ENCODE measurements at regions not wholly inside any gene's neighbourhood (a gene's known extent, or its start where the extent isn't known, plus 50 kb on each side); places are given as distances from the start of the nearest gene placed in this dataset.
"Not testable (repeated sequence)": the region's sequence is repeated elsewhere in the genome, so short reads cannot be mapped to it uniquely, and the experiment has no call there.

DNA sequence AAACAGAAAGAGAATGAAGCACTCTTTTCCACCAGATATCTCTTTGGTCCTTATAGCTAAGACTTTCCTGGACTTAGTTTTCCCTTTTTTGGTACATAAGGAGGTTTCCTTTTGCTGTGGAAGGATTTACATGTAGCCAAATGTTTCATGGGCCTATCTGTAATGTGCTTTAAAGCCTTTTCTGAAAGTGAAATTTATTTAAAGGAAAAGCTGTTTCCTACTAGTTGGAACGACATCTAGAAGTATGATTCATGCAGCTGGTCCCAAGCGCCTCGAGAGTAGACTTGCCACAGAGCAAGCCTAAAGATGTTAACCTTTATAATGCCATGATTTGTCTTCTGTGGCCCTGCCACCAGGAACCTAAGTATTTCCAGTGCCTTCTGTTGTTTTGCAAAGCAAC is 390.3 kb downstream of the DLEU7 start:
- no peak for DNase-seq (ENCODE audit: low read depth)

DNA sequence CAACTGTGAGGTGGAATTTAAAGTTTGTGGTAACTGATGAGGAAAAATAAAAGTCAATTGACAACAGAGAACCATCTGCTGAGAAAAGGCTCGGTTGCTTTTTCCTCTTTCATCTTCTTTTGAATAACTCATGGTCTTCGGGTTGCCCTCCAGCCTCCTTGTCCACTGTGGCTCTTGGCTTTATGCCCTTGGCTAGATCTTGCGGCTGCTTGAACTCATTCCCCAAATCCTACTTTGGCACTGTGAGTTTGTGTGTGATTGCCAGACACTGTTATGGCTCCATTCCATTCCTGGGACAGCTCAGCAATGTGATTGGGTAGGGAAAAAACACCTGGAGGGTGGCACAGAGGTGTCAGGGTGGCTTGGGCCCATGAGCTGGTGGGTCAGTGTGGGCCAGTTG is 387.4 kb downstream of the DLEU7 start:
- no peak for DNase-seq (ENCODE audit: low read depth)

DNA sequence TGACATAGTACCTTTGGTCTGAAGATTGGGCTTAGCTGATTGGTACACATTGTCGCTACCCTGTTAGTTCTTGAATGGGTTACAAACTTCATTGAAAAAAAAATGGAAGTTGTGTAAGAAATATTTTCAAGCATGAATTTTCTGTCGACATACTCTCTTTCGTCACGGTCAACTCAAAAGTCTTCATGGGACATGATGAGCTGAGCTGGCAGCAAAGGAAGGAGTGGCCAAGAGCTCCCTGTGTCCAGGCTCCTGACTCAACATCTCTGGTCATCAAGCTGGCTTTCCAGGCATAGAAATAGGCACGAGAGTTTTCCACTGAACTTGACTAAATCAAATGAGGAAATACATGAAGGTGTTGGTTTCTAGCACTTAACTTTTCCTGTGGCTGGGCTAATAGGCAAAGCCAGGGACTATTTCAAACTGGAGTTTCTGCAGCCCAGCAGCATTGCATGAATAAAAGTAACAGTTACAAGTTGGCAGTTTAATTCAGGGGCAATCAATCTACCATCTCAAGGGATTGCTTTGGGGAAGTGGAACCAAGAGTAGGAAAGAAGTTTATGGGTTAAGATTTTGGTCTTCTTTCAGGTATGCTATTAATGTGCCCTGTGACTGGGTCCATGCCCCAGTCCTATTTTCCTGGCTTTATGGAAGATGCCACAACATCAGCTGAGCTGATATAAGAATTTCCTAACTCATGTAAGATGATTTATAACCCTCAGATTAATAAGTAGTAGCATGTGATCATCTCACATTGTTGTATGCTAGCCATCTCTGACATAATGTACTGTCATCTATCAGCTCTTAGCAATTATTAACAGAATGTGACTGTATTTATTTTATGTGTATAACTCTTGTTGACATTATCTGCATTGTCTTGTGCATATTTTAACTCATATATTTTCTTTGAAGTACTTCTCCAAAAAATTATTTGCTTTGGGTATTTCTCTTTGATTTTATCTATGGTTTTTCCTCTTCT is 385.8 kb downstream of the DLEU7 start:
- no peak for DNase-seq (ENCODE audit: low read depth)

DNA sequence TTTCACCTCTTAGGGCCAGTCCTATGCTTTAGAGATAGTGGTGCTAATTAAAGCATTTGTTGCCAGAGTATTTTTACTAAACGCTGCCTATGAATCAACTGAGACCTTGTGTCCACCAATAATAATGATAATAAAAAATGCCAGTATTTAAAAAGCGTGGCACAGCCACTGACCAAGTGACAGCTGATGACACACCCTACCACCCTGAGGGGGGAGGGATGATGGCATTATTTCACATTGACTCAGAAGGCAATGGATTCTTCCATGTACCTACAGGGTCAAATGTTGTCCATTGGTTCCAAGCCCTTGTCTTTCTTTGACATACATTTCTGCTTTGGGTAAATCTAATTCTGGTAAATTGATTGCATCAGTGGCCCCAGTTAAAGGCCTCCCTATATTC is 384.4 kb downstream of the DLEU7 start:
- DNase-seq (ENCODE audit: low read depth), result no peak

DNA sequence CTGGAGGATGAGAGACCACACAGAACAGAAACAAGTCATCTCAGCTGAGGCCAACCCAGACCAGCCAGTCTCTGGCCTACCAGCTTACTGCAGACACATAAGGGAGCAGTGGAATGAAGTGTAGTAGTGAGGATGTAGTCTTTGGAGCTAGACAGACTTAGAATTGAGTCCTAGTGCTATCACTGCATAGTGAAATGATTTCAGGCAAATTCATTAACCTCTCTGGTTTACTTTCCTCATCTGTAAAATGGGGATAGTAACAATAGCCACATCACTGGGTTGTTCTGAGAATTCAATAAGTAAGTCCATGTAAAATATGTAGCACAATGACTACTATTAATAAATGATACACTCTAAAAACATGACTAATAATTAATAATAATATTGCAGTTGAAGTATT is 383.8 kb downstream of the DLEU7 start:
- no peak for DNase-seq (ENCODE audit: low read depth)

DNA sequence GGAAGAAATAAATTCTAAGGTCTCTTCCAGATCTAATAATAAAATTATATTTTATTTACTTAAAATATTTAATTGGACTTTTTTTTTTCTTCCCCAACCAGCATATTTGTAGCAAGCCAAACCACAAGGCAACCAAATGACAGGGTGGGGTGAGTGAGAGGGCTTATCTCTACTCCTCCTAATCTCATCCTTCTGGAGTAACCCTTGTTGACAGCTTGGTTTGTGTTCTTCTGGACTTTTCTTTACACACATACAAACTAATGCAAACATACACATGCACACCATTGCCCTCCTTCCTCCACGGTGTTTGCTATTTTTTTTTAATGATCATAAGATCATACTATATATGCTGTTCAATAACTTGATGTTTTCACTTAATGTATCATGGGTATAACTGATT is 383.1 kb downstream of the DLEU7 start:
- DNase-seq (ENCODE audit: low read depth), result no peak

DNA sequence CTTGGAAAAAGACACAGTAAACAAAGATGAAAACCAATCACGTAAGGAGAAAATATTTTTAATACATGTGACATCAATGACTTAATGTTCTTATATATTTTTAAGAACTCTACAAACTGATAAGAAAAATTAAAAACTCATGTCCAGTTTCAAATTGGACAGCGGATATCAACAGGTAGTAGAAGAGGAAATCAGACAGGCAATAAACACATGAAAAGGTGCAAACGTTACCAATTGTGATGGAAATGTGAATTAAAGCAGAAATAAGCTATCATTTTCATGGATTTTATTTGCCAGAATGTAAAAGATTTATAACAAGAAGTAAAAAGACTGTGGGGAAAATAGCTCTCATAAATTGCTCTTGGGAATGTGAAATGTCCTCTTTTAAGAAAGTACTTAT is 382.3 kb downstream of the DLEU7 start:
- no peak for DNase-seq (ENCODE audit: low read depth)

DNA sequence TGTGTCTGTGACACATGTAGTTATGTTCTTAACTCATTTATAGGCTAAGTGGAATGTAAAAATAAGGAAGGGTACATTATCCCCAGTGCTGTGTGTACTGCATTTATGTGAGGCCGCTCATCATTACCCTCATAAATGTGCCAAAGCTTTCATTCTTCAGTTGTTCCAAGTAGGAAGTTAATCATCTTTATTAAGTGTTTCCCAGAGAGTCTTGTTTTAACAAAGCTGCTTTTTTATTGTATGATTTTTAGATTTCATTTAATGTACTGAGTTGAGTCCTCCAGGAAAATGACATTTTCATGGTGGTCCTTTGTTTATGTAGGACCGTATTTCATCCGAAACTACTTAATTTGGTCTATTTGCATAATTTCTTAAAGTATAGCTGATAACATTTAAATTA is 379.8 kb downstream of the DLEU7 start:
- DNase-seq (ENCODE audit: low read depth), result no peak

DNA sequence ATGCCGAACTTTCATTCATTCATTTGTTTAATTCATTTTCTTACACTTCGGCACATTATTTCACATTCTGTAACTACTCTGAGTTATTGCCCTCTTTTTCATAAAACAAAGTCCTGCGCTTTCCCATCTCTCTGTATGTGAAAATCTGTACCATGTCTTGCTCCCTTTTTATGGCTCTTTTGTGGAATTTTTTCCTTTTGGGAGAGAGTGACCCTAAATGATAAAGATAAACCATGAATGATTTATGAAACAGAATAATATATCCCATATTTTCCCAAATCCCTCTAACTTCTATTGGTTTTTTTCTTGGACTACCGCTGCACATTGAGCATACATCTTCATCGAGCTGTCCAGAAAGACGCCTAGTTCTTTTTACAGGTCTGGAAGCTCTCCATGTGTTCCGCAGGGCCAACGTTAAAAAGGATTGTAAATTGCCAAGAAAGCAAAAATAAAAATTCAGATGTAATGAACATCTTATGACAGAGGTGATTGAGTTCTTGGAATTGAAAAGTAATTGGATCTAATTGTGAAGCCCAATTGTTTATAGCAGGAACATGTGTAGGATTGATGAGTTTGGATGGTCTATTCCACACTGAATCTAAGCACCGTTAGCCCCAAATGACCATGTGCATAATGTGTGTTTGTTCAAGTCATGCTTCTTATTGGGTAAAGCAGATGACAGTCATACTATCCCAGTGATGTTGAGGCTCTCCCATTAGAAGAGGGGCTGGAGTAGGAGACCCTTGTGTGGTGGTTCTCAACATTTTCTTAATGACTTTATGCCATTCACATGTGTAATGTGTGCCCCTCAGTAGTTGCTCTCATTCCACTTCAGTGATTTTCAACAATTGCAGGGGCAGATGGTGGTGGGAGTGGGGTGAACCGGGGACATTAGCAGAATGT is 378.9 kb downstream of the DLEU7 start:
- no peak for DNase-seq (ENCODE audit: low read depth)

DNA sequence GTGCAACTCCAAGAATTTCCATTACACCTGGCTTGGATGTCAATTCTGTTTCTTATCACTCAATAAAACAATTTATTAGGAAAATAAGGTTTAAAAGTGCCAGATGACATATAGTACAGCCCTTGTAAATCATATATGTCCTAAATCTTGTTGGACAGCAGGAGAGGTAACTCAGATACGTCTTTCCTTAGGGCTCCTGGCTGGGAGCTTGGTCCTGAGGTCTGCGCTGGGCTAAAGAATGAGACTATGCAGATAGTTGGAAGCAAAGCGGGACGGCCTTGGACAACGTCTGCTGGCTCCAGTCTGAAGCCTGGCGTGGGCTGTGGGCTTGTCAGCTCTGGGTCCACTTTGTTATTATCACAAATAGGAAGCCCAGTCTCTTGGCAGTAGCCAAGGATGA is 377.0 kb downstream of the DLEU7 start:
- no peak for DNase-seq (ENCODE audit: low read depth)

DNA sequence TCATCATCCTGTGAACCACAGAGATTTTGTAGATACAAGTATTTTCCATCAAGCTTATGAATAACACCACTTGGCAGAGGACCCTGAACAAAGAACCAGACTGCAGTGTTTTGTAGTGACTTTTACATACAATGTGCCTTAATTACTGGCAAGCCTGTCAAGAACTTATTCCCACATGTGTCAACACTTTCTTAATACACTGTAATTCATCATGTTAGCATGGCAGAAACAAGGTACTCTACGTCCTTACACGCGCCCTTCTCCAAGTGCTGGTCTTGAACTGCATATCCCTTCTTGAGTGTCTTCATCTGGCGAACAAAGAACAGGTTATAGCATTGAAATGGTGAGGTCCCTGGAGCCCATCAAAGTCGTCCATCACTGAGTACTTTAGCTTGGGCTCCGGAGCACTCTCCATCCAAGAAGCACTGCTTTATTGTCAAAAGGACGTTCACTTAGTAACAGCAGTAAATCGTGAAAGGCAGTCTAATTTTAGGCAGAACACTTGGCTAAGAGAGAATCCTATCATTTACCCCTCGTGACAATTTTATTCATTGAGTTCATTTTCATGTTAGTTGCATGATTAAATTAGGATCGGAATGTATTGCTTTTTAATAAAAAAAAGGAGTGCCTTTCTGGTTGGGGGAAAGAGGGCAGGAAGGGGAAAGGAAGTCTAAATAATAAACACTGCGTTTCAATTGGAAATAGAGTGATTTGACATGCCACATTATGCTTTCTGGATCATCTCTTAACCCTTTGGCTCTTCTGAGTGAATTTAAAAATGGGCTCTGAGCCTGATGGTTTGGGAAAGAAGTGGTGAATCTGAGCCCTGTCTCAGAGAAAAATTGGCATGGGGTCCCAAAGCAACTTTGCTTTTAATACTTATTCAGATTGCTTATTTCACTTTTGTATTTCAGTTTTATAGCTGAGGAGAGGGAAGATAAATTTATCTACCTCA is 376.1 kb downstream of the DLEU7 start:
- no peak for DNase-seq (ENCODE audit: low read depth)

DNA sequence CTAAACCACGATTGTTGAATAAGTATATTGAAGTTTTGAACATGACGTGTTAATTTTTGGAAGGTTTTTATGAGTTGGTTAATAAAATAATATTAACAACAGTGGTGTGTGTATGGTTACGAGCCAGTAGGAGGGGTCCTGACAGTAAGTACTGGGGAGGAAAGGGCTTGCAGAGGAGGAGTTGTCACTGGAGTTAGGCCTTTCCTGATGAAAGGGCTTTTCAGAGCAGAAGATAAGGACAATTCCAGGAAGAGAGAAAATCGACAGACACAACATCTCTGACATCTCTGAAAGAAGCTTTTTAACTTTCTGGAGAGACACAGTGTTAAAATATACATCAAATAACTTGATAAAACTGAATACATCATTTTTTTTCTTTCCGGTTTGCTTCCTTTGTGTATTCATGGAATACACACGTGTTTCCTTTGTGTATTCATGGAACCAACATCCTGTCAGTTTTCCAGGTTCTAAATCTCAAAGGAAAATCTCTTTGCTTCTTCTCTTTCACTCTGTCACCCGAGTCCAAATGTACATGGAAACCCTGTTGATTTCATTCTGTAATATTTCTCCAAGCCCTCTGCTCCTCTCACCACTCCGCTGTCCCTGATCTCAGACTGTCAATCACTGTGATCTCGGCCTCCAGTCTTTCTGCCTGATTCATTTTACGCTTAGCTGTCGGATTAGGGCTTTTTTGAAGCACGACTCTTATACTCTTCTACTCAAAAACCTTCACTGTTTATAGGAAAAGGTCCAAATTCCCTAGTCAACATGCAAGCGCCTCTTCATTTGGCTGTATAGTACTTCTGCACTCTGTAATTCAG is 374.4 kb downstream of the DLEU7 start:
- DNase-seq (ENCODE audit: low read depth), result no peak

DNA sequence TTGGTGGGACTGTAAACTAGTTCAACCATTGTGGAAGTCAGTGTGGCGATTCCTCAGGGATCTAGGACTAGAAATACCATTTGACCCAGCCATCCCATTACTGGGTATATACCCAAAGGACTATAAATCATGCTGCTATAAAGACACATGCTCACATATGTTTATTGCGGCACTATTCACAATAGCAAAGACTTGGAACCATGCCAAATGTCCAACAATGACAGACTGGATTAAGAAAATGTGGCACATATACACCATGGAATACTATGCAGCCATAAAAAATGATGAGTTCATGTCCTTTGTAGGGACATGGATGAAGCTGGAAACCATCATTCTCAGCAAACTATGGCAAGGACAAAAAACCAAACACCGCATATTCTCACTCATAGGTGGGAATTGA is 370.4 kb downstream of the DLEU7 start:
- not testable (repeated sequence) for DNase-seq (ENCODE audit: low read depth)

DNA sequence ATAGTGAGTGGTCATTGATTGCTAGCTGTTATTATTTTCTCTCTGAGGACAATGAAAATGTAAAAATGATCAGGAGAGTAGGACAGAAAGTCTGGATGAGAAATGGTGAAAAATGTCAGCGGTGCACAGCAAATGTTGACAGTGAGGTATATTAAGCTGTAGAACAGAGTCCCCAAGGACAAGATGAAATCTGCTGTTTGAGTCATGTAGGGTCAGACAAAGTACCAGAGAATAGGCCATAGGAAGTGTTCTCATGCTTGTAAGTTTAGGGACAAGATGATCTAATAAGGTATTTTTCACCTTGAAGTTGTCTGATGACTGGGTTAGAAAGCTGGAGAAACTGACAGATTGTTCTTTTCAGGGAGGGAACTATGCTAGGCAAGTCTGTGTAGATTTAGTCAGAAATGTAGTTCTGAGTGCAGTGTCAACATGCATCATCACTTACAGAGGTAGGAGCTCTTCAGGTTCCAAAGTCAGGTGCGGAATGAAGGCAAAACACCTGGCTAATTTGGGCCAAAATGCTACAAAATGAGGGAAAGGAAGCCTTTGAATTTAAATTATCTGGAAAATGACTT is 369.3 kb downstream of the DLEU7 start:
- DNase-seq (ENCODE audit: low read depth), result no peak

DNA sequence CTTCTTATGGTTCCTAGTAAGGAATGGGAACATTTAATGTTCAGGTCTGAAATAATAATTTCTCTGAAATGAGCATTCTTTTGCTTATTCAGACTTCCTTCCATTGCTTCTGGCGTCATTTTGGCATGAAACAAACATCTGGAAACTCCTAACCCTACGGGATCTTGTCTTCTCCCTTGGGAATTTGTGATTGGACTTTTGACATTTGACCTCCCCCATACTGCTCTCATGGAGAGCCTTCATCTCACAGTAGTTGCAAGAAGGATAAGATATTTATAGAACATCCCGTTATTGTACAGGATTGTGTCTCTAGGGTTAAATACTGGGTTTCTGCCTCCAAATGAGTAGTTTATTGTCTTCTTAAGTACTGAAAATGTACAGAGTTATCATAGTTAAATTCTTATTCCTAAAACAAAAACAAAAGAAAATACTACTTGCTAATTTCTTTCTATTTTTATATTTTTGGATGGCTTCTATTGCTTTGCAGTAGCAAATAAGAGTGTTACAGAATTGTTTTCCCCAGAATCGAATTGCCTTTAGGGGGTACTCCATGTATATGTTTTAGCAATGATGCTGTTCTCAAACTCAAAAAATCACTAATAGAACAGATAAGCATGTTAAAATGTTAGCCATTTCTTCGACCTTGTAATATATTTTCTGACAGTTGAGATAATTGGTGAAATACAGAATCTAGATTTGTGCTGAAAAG is 366.8 kb downstream of the DLEU7 start:
- DNase-seq (ENCODE audit: low read depth), result no peak

DNA sequence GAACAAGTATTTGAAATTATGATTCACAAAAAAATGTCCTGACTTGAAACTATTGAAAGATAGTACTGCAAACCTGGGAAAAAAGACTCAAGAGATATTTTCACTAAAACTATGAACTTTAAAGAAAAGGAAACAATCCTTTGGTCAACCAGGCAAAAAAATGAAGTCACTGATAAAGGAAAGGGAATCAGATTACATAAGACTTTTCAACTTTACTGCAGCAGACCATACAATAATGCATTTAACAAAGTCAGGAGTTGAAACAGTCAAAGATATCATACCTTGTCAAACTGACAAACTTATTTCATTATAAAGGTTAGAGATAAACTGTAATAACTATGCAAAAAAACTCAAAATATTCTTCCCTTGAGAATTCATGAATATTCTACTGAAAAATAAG is 361.6 kb downstream of the DLEU7 start:
- DNase-seq (ENCODE audit: low read depth), result no peak

DNA sequence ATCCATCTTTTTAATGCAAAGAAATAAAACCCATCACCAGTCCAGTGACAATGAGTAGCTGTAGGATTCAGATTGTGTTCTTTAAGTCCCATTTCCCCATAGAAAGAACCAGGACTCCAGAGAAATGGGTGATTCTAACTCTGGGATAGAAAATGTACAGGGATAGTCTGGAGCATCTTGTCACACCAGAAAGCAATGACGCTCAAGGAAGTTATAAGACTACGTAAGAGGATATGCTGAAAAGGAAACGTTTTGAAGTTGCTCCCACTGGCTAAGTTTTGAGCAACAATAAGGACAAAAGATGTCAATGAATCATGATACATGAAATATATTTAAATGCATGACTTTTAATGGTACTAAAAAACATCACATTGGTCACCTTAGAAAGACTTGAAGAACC is 360.1 kb downstream of the DLEU7 start:
- DNase-seq (ENCODE audit: low read depth), result no peak

DNA sequence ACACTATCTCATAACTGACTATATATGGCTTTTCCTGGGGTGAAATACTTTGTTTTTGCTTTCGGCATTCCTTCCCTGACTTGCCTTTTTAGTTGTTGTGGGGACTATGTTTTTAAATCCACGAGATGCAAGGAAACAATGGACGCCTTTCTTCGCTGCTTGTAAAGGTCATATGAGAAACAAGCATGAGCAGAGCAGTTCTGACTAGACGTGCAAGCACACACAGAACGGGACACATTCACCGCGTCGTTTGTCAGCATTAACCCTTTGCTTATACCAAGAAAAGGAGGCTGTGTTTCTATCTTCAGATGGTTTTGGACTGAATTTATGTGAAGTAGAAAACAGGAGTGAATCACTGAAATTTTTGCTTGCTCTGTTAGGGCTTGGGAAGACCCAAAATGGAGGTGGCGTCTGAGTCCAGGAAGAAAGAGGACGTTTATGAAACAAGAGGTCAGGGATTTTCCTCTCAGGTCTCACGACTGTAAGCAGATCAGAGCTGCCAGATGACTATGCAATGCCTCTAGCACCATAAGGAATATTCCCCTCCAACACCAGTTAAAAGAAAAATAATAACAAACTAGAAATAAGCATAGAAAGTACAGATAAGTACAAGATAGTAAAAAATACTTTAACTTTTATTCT is 358.9 kb downstream of the DLEU7 start:
- DNase-seq (ENCODE audit: low read depth), result no peak
